IPS-NIHi7 (cell line): ENCODE measurements at regions not wholly inside any gene's neighbourhood (a gene's known extent, or its start where the extent isn't known, plus 50 kb on each side); places are given as distances from the start of the nearest gene placed in this dataset.
"Not testable (repeated sequence)": the region's sequence is repeated elsewhere in the genome, so short reads cannot be mapped to it uniquely, and the experiment has no call there.

Experiments
- DNase-seq: peaks from one replicate; pipeline ENCODE4 v3.0.0; 2012; ENCODE audit warnings: mixed read lengths; ENCODE audit errors: extremely low spot score

DNA sequence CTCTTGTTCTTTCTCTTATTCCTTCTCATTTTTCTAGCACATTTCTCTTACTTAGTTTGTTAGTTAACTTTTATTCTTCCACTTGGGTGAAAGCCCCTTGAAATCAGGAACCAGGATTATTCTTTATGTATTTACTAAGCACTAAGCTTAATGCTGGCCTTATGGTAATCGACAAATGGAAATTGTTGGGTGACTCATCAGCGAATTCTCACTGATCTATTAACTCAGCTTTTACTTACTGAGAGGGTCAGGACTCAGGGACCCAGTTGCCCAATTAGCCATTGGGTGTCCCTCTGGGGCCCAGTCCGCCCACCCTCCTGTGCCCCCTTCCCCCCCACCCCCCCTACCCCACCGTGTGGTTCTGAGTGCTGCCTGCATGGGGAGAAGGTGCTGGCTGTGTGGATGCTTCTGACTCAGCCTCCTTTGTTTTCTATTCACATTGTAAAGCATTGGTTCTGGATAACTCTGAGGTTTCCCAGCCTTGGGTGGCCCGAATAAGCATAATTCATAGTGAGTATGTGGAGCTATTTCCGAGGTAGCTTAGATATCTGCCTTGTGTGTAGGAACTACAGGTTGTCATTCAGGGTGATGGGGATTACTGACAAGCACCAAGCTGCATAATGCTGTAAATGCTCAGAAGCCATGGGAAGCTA is 240.9 kb downstream of the FGF9 start:
- DNase-seq, result peak; percentile 18

DNA sequence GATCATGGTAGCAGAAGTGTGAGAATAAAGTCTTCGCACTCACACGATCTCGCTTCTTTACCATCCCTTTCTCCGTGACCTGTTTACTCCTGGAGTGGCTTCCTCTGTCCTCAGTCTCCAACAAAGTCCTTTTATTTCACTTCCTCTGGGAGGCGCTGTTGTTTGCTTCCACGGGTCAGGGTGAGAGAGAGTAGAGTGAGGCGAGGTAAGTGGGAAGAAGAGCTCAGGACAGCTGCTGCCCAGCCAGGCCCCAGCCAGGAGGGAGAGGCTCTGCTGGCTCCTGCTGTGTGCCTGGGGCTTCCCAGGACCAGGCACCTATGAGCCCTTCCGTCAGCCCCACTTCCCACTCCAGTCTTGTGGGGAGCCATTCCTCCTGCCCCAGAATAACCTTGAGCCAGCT is 242.1 kb downstream of the FGF9 start:
- peak; percentile 76 for DNase-seq

DNA sequence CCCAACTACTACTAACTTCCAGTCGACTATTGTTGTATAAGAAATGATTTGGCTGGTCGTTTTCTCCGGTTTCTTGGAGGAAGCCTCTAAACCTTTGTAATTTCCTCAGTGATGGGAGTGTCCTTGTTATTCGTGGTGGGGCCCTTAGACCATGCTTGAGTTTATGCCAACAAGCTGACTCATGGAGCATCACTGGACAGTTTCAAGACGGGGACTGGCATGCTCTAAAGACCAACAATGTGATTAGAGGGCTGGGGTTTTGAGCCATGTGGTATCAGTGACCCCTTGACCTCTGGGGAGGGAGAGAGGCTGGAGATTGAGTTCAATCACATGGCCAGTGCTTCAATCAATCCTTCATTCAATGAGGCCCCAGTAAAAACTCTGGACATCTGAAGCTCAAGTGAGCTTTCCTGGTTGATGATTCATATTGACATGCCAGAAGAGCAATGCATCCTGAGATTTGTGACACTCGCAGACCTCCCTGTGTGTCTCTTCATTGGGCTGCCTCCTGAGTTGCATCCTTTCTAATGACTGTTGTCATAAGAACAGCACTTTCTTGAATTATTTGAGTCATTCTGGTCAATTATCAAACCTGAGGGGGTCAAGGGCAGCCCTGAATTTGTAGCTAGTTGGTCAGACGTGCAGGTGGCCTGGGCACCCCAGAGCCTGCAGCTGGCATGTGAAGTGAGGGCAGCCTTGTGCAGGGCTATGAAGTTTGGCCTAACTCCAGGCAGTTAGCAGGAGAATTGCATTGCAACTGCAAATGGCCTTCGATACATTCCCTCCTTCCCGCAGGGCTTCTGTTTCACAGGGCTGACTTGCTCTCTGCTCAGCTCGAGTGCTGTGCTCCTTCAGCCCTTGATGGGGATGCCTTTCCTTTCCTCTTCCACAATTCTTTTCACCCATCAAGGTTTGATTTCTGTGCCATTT is 246.5 kb downstream of the FGF9 start:
- DNase-seq, result no peak

DNA sequence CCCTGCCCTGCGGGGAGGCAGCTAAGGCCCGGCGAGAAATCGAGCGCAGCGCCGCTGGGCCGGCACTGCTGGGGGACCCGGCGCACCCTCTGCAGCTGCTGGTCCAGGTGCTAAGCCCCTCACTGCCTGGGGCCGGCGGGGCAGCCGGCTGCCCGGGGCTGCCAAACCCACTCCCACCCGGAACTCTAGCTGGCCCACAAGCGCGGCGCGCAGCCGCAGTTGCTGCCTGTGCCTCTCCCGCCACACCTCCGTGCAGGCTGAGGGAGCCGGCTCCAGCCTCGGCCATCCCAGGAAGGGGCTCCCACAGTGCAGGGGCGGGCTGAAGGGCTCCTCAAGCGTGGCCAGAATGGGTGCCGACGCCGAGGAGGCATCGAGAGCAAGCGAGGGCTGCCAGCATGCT is 249.9 kb downstream of the FGF9 start:
- not testable (repeated sequence) for DNase-seq

DNA sequence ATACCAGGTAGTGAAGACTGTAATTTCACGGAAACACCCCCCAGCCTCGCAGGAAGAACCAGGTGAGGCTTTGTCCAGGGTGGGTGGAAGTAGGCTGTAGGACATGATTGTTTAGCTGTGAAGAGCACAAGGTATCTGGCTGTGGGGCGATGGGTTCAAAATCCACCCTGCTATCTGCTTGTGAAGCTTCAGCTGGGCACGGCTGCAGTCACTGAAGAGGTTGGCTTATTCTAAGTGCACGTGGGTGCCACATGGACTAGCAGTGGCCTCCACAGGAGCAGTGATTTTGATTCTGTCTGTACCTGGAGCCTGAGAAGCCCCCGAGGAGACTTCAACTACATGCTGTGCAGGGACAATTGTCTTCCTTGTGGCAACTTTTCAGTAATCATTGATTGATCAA is 254.1 kb downstream of the FGF9 start:
- no peak for DNase-seq

DNA sequence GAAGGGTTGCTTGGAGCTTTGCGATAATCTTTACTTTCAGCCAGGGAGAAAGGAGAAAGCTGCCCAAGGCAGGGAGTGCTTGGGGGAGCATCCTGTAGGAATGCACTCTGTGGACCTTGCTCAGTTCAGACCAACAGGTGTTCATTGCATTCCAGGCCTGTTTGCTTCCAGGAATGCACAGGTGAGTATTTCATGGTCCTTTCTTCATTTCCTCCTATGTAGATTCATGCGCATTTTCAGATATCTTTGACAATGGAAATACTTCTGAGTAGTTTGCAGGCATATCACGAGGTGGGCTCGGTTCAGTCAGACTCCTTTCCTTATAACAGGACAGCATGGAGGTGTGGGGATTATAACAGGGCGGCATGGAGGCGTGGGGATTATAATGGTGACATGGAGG is 254.8 kb downstream of the FGF9 start:
- DNase-seq, result no peak

DNA sequence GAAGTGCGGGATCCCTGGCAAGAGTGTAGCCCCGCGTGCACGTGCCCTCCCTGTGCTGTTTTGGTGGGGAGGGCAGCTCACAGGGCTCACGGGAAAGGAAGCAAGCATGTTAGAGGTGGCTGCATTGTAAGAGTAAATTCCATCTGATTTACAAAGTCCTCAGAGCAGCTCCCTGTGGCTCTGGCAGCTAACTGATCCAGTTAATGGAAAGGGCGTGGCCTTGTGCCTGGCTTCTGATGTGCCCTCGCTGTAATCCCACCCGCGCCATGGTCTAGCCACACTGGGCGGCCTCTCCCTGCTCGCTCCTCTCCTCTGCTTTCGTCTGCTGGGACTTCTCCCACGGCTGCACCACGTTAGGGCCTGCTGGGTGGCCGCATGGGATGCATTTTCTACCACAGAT is 258.5 kb downstream of the FGF9 start:
- peak; percentile 25 for DNase-seq

DNA sequence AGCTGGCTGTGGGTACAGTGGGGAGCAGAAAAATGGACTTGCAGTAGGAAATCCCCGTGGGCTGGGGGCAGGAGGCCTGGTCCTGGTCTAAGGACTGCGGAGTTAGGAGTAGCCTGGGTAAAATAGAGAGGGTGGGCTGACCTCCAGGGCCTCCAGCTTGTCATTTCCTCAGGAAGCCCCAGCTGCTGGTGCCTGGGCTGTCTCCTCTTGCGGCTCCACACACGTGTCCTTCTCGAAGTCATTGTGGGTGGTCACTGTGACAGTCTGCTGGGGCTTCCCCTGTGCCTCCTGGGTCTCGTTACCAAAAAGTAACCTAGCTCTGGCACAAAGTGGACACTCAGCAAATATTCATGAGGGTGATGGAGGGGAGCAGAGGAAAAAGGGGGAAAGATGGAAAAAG is 259.7 kb downstream of the FGF9 start:
- DNase-seq, result no peak

DNA sequence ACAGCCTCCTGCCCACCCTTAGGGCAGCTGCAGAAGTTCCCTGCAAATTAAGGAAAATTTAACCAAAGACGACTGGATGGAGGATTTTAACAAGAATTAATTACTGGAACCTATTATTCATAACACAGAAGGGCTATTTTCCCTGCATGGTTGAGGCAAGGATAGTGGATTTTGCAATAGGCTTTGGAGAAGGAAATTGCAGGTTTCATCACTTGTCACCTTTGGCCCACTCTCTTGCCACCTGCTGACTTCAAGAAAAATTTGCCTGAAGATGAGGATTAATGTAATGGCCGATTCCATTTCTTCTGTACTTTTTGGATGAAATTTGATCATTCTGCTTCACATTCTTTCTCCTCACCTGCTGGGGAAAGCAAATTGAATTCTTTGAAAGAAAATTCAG is 261.7 kb downstream of the FGF9 start:
- no peak for DNase-seq

DNA sequence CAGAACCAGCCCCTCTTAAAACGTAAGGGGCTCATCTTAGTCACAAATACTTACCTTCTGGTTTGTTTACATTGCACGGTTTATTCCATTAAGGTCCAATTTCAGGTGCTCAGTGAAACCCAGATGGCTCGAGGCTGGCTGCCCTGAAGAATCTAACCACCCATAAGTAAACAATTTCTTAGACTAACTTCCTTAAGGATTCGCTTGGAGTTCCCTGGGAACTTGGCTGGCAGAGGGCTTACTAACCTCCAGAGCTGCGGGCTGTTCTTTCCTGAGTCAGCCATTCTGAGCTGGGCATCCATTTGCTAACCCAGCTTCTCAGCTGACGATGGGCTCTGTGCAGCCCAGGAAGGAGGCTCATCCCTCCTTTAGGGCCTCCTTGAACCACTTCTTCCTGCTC is 262.1 kb downstream of the FGF9 start:
- DNase-seq, result no peak

DNA sequence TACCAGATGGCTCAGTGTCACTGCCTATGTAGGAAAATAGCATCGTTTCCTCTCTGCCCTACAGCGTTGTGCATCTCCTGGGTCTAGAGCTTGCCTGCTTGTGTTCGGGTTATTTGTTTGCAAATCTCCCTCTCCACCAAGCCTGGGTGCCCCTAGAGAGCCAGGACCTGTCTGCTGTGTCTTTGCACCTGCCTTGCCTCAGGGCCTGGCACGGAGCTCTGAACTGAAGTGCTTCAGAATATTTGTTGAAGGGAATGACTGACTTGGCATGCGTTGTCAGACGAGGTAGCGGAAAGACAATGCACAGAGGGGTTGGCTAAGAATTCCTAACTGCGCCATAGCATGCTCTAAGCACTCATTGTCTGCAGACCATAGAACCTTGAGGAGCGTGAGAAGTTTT is 263.4 kb downstream of the FGF9 start:
- DNase-seq, result no peak

DNA sequence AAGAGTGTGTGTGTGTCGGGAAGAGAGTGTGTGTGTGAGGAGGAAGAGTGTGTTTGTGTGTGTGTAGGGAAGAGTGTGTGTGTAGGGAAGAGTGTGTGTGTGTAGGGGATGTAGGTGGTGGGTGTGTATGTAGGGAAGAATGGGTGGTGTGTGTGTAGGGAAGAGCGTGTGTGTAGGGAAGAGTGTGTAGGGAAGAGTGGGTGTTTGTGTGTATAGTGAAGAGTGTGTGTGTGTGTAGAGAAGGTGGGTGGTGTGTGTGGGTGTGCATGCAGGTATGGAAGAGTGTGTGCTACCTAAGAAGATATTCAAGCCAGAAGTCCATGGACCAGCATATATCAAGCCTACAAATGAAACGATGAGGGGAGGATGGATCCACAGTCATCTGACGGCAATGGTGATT is 265.8 kb downstream of the FGF9 start:
- no peak for DNase-seq

DNA sequence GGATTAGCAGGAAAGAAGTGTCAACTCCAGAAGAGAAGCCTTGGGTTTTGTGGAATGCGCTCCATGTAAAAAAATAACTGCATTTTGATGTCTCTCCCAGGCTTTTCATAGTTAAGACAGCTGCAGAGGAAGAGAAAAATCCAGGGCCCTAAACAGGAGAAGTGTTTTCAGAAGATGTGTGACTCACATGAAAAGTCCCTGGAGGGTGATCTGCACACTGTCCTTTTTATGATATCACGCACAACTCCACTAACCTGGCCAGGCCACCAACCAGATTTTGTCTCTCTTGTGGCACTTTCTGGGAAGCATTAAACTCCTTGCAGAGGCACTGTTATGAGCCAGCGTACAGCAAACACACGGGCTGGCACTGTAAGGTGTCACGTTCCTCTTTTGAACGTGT is 267.3 kb downstream of the FGF9 start:
- no peak for DNase-seq

DNA sequence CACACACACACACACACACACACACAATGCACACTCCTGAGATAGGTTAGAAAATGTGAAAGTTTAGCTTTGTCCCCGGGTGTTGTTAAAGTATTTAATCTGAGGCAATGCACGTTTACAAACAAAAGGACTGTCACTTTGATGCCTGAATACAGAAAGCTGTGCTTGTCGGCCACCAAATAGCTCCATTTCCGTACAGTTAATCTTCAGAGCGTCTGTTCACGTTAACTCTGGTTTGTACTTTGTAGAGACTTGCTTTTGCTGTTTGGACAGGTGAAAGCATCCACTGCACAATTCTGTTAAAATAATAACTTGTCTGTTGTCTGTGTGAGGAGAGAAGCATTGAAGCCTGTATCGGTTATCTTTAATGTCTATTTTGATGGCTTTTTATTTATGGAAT is 267.8 kb downstream of the FGF9 start:
- no peak for DNase-seq

DNA sequence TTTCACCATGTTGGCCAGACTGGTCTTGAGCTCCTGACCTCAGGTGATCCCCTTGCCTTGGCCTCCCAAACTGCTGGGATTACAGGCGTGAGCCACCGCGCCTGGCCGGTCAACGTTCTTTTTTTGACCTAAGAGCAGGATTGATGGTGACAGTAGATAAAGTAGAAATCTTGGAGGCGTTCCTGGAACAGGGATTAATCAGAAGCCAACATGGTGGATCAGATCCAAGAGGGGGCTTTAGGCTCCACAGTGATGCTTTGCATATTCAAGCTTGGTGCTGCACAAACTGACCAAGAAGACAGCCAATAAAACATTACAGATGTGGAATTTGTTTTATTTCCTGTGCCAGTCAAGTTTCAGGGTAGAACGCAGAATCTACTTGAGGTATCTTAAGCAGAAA is 271.2 kb downstream of the FGF9 start:
- DNase-seq, result no peak

DNA sequence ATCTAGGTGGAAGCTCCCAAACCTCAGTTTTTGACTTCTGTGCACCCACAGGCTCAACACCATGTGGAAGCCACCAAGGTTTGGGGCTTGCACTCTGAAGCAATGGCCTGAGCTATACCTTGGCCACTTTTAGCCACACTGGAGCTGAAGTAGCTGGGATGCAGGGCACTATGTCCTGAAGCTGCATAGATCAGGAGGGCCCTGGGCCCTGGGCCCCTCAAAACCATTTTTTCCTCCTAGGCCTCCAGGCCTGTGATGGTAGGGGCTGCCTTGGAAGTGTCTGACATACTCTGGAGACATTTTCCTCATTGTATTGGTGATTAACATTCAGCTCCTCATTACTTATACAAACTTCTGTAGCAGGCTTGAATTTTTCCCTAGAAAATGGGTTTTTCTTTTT is 273.7 kb downstream of the FGF9 start:
- no peak for DNase-seq

DNA sequence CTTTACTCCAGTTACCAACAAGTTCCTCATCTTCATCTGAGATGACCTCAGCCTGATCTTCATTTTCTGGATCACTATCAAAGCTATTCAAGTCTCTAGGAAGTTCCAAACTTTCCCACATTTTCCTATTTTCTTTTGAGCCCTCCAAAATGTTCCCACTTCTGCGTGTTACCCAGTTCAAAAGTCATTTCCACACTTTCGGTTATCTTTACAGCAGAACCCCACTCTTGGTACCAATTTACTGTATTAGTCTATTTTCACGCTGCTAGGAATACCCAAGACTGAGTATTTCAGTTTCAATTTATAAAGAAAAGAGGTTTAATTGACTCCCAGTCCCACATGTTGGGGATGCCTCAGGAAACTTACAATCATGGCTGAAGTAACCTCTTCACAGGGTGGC is 274.3 kb downstream of the FGF9 start:
- DNase-seq, result no peak

DNA sequence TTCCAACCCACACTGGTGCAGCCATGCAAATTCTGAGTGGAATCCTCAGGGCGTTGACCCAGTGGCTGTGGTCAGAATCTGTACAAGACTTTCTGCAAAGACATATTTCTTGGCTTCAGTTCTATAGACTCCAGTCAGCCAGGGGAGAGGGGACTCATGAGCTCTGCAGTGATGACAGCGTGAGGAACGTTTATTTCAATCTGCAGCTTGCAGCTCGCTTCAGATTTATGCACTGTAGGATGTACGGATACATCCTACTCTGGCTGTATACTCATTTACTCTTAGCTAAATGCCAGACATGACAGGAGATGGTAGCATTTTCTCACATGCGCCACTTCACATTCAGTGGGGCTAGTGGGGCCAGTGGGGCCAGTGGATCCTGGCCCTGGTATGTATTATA is 276.1 kb downstream of the FGF9 start:
- DNase-seq, result no peak

DNA sequence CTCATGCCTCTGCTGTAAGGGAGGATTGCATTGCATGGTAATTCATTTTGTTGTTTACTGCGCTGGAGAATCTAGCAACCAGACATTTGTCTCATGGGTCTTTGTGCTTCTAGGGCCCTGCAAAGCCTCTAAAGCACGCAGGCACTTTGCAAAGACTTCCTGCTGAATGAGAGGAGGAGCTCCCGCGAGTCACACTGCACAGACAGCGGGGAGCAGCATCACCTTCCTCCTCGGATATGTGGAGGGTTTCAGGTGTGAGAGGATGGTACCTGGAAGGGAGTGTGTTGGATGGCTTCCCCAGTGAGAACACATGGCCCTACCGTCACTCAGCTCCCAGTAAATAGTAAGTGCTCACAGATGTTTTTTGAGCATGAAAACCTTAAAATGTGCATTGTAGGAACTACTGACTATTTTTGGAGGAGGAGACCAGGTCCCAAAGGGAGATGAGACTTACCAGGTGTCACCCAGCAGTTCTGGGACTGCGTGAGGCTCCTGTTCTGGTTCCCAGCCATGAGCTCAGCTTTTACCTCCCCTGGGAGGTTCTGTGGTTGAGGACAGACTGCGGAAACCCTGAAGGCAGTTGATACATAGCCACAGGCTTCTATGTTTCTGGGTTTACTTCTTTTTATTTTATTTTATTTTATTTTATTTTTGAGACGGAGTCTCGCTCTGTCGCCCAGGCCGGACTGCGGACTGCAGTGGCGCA is 278.0 kb downstream of the FGF9 start:
- DNase-seq, result no peak

DNA sequence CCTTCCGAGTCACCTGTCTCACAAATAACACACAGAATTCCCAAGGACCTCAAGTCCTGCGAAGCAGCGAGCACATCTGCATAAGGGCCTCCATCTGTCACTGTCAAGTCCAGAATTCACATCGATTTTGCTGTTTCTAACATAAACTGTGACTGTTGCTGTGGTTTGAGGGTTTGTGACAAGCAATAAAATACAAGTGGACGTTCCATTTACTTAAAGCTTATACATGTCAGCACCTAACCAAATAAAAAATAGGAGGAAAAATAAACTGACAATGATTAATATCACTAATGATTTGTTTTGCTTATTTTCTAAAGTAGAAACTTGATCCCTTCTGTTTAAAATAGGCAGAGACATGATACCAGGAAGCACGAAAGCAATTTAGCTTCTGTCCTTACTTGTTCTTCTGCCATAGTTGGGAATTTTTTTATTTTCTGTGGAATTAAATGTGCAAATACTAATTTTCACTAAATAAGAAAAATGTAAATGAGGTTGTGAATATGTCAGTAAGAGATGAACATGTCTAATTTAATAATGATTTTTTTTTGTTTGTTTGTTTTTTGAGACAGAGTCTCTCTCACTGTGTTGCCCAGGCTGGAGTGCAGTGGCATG is 279.1 kb downstream of the FGF9 start:
- DNase-seq, result no peak

DNA sequence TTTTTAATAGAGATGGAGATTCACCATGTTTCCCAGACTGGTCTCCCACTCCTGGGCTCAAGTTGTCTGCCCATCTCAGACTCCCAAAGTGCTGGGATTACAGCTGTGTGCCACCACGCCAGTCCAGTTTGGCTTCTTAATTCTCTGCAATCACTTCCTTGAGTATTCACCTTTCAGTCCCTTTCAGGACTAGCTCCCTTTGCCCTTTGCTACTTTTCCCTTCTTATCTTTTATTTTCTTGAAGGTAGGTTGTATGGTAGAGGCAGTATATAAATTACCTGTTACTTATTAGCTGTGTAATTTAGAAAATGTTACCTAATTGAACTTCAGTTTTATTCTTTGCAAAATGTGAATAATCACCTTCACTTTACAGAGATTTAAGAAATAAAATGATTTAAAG is 285.8 kb downstream of the FGF9 start:
- DNase-seq, result no peak

DNA sequence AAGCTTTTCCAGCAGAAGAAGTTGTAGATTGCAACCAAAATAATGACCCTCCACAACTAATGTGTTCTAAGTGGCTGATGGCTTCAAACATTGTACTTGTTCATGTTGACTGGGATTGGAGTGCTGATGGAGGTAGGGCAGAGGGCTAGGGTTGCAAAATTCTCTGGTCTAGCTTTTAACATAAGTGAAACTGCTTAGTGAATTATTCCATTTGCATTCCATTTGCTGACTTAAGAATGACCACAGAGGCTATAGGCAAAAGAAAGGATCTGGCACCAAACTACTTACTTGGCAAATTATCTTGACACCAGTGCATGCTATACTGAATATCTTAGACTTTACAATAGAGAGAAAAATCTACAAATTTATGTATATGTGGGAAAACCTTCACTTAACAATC is 287.0 kb downstream of the FGF9 start:
- DNase-seq, result no peak
